ENCODE measurements at regions not wholly inside any gene's neighbourhood (a gene's known extent, or its start where the extent isn't known, plus 50 kb on each side); places are given as distances from the start of the nearest gene placed in this dataset.

DNA sequence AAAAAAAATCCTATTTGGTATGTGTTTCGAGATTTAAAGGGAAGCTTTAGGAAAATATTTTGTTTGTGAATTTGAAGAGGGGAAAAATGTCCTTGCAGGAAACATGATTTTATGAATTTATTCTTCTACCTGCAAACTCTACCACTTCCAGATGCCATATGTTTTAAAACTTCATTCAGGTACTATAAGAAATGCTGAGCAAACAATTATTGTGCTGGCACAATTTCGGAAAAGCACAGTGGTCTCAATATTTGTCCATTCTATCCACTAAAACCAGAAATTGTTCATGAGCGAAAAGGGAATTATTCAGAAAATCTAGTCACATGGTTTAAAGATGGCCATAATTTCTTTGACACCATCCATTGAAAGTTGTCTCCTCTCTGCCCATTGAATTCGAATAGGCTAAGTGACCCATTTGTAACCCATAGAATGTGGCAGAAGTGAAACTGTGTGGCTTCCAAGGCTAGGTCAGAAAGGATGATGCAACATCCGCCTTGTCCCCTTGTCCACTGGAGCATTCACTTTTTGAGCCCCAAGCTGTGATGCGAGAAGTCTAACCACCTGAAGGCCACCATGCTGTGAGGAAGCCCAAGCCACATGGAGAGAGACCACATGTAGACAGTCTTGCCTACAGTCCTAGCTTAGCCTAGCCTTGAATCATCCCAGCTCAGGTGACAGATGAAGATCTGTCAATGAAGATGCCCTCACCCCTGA, 189.8 kb upstream of the PRKCQ start:
- TF ChIP-seq, protein P1, sequence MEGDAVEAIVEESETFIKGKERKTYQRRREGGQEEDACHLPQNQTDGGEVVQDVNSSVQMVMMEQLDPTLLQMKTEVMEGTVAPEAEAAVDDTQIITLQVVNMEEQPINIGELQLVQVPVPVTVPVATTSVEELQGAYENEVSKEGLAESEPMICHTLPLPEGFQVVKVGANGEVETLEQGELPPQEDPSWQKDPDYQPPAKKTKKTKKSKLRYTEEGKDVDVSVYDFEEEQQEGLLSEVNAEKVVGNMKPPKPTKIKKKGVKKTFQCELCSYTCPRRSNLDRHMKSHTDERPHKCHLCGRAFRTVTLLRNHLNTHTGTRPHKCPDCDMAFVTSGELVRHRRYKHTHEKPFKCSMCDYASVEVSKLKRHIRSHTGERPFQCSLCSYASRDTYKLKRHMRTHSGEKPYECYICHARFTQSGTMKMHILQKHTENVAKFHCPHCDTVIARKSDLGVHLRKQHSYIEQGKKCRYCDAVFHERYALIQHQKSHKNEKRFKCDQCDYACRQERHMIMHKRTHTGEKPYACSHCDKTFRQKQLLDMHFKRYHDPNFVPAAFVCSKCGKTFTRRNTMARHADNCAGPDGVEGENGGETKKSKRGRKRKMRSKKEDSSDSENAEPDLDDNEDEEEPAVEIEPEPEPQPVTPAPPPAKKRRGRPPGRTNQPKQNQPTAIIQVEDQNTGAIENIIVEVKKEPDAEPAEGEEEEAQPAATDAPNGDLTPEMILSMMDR (IDR thresholded peaks at IDR 0.05; ENCODE audit: low read length) = no peak
- no peak for TF ChIP-seq EZH2 (IDR thresholded peaks at IDR 0.05; ENCODE audit: borderline replicate concordance, low read length)
